Activated CD4-positive, alpha-beta T cell treated with anti-CD3 and anti-CD28 coated beads, Interleukin-2, amount 50 U/mL, for 4 hours (primary cell): ENCODE measurements at regions not wholly inside any gene's neighbourhood (a gene's known extent, or its start where the extent isn't known, plus 50 kb on each side); places are given as distances from the start of the nearest gene placed in this dataset.
"Not testable (repeated sequence)": the region's sequence is repeated elsewhere in the genome, so short reads cannot be mapped to it uniquely, and the experiment has no call there.

Experiments
- DNase-seq, 2 experiments: peaks; one replicate each; pipeline ENCODE4 v3.0.0-alpha.2; 2020

DNA sequence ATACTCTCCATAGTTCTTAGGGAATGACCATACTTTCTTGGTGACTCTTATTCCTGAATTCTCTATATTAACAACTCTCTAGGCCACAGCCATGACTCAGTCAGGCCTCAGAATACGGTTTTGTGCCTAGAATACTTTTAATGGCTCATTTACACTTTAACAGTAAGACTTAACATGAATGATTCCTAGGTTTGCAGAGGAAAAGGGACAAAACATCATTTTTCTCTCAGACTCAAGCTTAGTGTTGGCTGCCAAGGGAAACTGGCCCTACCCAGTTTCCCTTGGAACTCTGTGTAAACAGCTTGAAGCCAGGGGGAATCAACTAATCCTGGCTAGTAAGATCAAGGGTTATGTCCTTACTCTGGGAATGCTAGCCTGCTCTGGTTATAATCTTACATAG is 164.9 kb upstream of the PKN2 start:
- no peak for DNase-seq

DNA sequence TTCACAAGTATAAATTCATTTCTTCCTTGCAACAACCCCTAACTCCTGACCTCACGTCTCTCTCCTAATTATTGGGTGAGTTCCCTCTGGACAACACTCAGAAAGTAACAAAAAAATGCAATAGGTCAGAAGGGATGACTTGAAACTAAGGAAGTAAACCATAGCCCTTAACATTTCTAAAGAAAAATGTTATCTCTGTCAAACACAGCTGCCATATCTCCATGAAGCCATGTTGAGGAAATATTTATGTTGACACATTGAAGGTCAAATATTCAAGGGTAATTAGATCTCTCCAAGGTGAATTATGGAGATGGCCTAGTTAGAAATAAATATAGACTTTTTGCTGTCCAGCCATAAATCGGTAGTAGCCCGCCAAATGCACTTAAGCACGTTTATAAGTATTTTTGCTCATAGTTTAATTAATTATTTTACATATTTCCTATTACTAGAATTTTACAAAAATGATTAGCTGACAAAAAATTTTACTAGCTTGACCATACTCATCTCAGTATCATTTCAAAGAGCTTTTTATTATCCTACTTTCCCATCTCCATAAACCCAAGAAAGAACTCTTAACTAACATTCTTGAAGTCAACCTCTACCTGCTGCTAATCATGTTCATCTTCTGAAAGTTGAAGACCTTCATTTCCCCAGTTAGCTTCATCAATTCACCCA is 160.1 kb upstream of the PKN2 start:
- no peak for DNase-seq

DNA sequence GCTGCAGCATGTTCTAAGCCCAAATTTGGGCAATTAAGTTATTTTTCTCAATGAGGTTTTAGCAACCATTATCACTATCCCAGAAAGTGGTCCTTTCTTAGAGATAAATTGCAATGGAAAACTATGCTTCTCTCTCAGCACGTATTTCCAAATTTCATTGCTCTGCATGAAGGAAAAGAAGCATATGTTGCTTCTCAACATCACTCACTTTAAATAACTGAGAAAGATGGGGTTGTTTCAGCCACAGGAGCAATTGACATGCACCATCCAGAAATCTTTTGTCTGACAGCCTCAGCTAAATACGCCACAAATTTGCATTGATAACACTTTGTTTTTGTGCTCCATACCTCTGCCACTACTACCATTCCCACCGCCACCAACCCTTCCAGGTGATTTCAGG is 157.6 kb upstream of the PKN2 start:
- DNase-seq = no peak

DNA sequence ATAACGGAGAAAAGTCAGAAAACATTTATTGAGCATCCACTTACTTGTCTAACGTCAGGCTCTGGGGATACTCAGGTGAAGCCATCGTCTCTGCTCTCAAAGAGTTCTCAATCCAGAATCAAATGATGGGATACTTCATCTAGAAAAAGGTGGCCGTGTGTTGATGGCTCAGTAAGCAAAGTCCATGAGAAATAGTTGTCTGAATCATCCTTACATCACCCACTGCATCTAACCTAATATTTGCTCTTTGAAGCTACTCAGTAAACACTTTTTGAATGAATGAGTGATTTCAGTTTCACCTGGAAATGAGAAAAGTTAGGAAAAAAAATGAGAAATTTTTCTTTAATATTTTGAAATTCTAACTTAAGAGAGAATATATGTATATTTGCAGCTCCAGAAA is 155.3 kb upstream of the PKN2 start:
- no peak for DNase-seq

DNA sequence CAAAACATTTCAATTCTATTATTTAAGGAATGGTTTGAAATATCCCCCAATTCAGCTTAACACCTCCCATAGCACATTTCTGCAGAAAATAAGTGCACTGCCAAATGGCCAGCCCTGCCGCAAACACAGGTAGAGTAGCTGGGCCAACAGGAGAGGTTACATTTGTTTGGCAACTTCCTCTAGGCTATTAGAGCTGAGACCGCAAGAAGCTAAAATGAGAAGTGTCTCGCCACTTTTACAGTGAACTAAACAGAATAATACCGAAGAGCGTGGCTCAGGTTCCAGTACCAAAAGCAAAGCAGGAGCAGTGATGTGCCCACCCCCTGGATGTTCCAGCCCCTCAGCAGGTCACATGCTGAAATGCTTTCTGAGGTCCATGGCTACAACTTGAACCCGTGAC is 154.5 kb upstream of the PKN2 start:
- no peak for DNase-seq

DNA sequence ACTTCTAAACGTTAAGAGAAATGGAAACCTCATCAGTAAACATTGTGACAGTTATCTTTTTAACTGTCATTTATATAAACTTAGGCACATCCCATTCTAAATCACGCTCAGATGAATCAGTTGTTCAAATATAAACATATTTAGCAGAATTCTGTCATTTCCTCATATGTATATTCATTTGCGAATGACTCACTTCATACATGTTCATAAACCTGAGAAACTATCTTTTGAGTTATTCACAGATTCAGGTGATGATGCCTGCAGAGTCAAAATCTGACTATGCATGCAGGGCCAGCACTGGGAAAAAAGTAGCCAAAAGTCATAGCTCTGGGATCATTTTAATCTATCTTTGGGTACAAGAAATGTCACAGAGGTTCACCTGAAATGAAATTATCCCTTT is 153.8 kb upstream of the PKN2 start:
- DNase-seq = no peak

DNA sequence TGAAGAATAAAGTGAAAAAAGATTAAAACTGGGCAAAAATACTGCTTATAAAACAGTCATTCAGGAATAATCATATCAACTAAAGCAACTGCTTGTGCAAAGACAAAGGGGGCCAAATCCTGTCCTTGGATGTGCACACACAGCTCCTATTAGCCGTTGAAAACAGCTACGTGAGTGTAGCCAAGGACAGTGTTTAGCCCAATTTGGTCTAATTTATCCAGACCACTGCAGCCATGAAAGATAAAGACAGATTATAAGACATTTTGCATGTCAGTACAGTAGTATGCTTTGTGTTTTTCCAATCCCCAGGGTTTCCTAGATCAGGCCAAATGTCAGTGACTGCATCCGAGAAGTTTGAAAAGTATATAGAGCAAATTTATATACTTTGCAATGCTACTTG is 146.3 kb upstream of the PKN2 start:
- DNase-seq = no peak

DNA sequence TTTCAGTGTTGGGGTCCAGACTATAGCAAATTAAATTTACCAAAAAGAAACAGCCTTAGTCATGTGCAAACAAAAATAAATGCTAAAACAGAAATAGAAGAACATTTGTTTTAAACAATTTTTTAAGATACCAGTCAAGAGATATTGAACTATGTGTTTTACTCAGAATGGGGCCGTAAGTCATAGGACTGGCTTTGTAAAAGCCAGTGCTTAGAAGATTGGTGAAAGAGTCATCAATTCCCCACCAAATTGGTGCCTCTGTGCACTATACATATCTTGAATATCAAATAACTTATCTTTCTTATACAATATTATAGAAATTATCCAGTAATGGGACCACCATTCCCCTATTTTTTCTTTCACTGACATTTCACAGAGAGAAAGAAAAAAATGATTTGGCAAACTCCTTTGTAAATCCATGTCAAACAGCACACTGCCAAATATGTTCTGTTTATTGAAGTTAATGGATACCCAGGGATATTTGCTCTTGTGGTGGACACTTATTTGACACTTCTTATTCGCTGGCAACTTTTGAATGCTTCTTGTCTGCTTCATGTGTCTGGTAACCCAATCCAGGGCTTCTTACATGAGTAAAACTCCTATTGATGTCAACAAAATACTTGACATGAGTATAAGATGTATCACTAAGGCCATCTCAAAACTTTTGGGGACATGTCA is 145.7 kb upstream of the PKN2 start:
- DNase-seq = no peak

DNA sequence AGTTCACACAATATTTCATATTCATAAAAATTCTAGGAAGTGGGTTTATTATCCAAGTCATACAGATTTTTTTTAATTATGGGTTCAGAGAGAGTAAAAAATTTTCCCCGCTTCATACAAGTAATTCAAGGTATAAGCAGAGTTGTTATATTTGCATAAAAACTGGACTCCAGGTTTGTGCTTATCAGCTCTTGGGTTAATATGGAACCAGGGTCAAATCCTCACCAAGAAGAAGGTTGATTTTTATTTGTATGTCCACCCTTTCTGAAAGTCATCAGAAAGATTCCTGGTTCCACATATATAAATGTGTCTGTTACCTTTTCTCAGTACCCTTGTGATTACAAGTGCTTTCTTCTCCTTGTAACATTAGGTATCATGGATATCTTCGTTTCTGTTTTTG is 143.8 kb upstream of the PKN2 start:
- no peak for DNase-seq

DNA sequence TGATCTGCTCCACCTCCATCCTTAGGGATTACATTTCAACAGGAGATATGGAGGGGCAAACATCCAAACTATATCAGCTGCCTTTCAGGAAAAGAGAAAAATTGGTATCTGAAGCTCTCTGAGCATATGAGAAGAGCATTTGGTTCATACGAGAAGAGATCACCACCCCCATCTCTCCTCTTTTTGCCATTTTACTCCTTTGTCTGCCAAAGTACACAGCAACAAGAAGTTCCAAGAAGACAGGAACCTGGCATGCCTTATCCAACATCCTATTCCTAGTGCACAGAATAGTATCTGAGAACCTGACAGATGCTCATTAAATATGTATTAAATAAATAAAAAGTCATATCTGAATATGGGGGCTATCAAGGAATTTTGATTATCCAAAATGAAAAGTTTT is 142.5 kb upstream of the PKN2 start:
- DNase-seq = no peak

DNA sequence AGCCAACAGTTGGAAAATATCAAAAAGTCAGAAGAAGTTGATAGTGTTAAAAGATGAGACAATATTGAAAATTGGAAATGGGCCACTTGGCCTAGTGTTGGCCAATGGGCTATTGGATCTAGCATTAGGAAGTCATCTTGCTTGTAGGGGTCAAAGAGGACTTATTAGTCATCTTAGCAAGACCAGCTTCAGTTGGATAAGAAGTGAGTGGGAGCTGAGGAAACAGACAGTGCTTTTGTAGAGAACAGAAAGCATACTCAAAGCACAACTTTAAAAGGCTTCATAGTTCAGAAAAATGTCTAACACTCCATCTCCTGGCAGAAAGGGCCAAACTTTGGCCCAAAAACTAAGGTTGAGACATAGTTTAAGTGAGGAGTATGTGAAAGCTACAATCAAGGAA is 139.9 kb upstream of the PKN2 start:
- DNase-seq = no peak

DNA sequence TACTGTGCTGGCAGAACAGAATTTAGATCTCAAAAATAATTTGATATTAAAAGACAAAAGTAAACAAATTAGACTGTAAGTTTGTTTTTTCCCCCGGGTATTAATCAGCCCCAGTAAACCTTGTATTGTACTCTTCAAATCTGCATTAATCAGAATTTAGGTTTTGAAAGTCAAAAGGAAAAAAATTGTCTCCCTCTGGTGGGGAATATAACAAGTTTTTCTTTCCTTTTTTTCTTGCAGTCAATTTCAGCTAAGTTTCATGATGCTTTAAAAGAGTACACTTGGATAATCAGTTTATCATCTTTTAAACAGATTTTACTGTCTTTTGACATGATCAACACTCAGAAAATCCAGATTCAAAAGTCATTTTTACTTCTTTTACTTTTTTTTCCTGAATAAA is 134.5 kb upstream of the PKN2 start:
- DNase-seq = no peak

DNA sequence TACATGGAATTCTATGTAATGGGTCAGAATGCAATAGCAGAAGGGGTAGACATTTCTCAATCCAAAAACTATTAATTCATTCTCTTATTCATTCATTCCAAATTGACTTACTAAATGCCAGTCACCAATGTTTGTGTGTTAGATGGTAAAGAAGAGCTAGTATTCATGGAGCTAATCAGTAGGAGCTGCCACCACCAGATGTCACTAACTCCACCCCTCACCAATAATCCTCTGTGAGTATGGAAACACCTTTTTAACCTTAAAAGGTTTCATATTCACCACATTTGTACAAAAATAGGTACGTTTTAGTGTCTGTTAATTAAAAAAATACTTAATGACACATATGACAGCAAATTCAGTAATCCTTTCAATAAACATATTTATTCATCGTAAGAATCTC is 131.8 kb upstream of the PKN2 start:
- no peak for DNase-seq

DNA sequence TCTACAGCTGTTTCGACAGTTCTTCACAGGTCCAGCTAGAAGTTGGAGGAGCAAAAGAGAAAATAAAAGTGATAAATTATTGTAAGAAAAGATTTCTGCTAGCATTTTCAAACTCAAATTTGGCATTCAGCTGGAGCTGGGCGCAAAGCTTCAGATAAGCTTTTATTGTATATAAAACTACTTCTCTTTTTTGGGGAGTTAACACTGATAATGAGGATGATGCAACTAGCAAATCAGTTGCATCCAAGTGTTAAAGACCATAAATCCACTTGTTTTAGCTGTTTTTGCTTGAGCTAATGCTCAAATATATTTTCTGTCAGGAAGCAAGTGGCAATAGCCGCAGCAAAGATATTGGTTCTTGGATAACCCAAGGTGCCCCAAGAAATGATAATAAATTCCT is 127.1 kb upstream of the PKN2 start:
- DNase-seq = no peak

DNA sequence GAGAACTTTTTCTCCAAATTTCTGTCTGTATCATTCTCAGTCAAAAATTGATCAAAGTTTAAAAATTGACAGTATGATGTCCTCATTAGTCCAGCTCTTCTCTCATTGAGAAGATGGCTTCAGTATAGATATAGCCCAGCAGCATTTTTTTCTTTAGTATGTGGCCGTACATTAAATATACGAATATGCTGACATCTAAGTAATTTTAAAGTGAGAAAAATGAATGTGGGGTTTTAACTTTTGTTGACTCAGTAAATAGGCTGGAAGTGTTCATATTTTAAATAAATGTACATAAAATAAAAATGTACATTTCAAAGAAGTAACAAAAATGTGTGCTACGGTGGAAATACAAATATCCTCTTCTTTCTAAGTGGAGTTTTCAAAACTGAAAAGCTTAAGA is 123.5 kb upstream of the PKN2 start:
- no peak for DNase-seq

DNA sequence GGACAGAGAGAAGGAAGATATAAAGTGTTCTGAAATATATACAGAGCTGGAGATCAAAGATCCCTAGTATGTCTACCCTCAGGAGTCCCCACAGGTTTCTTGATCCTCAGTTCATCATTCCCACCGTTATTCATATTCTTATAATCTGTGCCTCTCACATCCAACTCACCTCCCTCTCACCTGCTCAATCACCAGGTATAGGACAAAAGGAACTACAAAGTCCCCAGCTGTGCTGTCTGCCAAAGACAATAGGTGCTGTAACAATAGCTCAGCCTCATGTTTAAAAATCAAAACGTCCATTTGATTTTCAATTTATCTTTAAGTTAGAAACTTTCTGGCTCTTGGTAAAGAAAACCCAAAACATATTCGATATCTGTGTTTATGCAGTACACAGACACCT is 121.1 kb upstream of the PKN2 start:
- DNase-seq = no peak

DNA sequence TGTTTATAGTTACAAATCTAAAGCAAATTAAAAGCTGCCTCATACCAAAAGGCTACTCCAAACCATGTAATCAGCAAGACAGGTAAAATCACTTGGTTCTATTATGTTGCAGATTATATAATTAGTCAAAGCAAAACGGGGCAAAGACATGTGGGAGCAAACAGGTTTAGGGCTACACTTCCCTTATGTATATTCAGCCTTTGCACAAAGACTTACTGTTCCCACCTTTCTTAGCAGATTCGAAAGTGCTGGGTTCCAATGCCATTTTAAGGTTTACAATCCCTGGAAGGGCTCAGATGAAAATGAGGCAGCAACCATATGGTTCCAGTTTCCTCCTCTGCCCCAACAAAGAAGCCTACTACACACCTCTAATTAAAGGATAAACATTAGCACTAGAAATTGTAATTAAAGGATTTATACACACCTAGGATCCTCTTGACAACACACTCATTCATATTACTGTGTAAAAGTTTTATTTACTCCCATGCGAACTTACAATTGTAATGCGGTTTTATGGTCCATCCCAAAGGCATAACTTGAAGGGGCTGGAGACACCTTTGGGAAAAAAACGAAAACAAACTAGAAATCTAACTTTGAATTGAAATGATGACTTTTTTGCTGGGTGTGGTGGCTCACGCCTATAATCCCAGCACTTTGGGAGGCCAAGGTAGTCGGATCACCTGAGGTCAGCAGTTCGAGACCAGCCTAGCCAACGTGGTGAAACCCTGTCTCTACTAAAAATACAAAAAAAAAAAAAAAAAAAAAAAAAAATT is 117.3 kb upstream of the PKN2 start:
- no peak for DNase-seq

DNA sequence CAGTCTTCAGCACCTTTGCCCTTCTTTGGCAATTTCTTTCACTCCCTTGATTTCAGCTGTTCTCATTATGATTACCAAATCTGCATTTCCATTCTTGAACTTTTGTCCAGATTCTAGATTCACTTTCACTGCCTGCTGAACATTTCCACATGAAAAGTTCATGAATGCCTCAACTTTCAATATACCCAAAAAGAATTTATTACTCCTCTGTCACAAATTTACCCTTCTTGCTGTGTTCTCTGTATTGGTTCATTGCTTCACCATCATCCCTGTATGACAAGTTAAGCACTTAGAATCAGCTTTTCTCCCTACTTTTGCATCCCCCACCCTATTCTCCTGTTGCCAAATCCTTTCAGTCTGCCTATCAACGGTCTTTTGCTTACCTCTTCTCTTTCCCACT is 112.6 kb upstream of the PKN2 start:
- DNase-seq = no peak

DNA sequence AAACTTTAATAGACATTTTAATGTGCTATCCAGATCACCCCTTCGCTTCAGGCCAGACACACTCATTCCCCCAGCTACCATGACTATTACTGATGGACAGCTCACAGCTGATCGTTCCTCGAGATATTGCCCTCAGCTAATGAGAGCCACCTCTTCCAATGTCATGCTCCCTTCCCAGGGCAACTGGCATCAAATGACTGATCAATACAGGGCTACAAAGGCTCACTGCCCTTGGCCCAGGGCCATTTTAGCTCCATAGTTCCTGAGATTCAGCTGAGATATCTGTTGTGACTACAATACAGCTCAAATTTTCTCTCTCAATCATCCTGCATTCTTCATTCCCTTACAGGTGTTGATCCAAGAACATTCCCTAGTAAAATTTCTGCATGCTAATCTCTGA is 104.5 kb upstream of the PKN2 start:
- no peak for DNase-seq

DNA sequence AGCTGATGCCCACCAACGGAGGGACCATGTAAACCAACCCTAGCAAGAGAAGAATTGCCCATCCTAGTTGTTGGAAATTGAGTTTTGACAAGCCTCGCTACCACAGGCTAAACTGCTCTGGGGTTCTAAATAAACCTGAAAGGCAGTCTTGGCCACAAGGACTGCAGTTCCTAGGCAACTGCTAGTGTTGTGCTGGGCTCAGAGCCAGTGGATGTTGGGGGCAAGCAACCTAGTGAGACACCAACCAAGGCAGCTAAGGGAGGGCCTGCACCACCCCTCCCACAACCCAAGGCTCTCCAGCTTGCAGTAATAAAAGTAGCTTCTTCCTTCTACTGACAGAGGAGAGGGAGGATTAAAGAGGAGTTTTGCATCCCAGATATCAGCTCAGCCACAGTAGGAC is 102.4 kb upstream of the PKN2 start:
- no peak for DNase-seq

DNA sequence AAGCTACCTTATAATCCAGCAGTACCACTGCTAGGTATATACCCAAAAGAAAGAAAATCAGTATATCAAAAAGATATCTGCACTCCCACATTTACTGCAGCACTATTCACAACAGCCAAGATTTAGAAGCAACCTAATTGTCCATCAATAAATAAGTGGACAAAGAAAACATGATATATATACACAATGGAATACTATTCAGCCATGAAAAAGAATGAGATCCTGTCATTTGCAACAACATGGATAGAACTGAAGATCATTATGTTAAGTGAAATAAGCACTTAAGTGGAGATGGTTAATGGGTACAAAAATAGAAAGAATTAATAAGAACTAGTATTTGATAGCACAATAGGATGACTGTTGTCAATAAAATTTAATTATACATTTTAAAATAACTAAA is 90.7 kb upstream of the PKN2 start:
- no peak for DNase-seq

DNA sequence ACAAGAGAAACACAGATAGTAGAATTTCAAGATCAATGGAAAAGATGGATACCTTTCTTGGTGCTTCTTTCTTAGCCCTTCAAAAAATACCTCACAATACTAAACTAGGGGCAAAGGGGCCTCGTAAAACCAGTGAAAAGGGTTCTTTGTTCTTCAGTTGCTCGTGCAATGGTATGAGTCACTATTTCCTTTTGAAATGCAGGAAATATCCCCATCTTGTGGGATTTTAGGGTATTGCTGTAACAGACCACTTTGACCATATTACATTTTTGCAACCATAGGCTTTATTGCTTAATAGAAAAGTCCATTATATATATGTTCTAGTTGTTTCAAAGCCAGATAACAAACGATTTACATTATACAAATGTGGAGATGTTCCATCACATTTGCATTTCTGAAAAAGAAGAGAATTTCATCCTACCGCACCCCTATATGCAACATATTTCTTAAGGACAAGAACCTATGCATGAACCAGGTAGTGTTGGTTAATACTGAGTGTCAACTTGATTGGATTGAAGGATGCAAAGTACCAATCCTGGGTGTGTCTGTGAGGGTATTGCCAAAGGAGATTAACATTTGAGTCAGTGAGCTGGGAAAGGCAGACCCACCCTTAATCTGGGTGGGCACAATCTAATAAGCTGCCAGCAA is 88.6 kb upstream of the PKN2 start:
- no peak for DNase-seq

DNA sequence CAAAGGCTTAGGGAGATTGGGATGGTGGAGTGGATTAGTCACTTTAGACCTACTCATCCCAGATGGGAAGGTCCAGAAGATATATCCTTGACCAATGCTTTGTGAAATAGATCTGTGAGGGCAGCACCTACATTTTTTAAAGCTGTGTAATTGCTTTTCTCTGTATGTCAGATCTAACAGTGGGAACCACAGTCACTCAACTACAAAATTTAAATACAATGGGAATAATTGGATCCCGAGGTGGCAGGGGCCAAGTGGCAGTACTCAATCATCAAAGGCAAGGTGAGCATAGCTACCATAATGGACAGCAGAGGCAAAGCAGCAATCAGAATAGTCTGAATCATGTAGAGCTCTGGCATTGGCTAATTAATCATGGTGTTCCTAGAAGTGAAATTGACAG is 86.1 kb upstream of the PKN2 start:
- DNase-seq = not testable (repeated sequence)
